DOHH2 (cell line): ENCODE measurements at regions not wholly inside any gene's neighbourhood (a gene's known extent, or its start where the extent isn't known, plus 50 kb on each side); places are given as distances from the start of the nearest gene placed in this dataset.

Experiments used
- CTCF ChIP-seq: fragments of 200-600 bp; sonication (generic); IDR thresholded peaks from one replicate; pipeline ENCODE4 v1.5.1; 2014; ENCODE audit warnings: antibody characterized with exemption, mild to moderate bottlenecking, low read depth, low read length; ENCODE audit not compliant: poor library complexity, severe bottlenecking
- EZH2phosphoT487 ChIP-seq: fragments of 200-600 bp; sonication (generic); IDR thresholded peaks from 2 replicates; pipeline ENCODE4 v1.6.1; 2017; ENCODE audit warnings: borderline replicate concordance, mild to moderate bottlenecking, antibody characterized with exemption, low read length, moderate library complexity, mixed read lengths

DNA sequence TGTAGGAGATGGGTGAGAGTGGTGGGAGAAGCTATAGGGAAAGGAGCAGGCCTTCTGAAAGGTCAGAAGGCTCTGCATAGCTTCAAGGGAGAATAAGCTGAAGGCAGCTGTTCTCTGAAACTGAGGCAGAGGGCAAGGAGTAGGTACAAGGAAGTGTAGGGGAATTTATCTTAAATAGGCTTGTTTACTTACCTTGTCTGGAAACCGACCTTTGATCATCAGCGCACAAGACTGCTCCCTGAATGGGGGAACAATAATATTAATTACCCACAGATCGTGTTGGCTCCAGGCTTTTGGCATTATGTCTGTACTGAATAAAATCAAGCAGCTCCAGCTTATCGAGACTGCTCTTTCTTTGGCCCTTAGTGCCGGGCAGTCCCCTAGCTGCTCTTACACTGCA, 175.5 kb upstream of the MAGEB16 start:
- TF ChIP-seq CTCF (no peak), EZH2phosphoT487 (no peak)
